ENCODE measurements at regions not wholly inside any gene's neighbourhood (a gene's known extent, or its start where the extent isn't known, plus 50 kb on each side); places are given as distances from the start of the nearest gene placed in this dataset.

- H3K36me3 ChIP-seq, result no peaks in the 10 kb centered on the region
- H3K9me3 ChIP-seq, result no peaks in the 10 kb centered on the region
- no peak for TF ChIP-seq CTCF (IDR thresholded peaks at IDR 0.05)
- TF ChIP-seq POLR2A (IDR thresholded peaks at IDR 0.05), result no peak
- no peak for TF ChIP-seq EP300 (IDR thresholded peaks at IDR 0.05)
- WGBS, 2 donors, result 89 to 90% methylated on average over 5 of the region's 5 CpGs
- no peak overlapping the region for H3K4me3 ChIP-seq
- H3K4me1 ChIP-seq, result no peaks in the 10 kb centered on the region
- DNase-seq (ENCODE audit: low spot score in 2 of 2), result no peak
- no peak overlapping the region for H3K27ac ChIP-seq
- H3K27me3 ChIP-seq, result no peaks in the 10 kb centered on the region
Observed at GRCh38 chr6:147077251-147077650, 127.0 kb upstream of the STXBP5 start.

GRCh38 chr6:147078106-147078505, 126.1 kb upstream of the STXBP5 start:
- no peak overlapping the region for H3K4me3 ChIP-seq
- H3K27ac ChIP-seq, result no peak overlapping the region
- WGBS, 2 donors, result 36 to 38% methylated on average over 2 of the region's 2 CpGs
- H3K36me3 ChIP-seq, result no peaks in the 10 kb centered on the region
- no peaks in the 10 kb centered on the region for H3K9me3 ChIP-seq
- H3K27me3 ChIP-seq, result no peaks in the 10 kb centered on the region
- DNase-seq (ENCODE audit: low spot score in 2 of 2), result no peak
- no peaks in the 10 kb centered on the region for H3K4me1 ChIP-seq
- no peak for TF ChIP-seq EP300 (IDR thresholded peaks at IDR 0.05)
- TF ChIP-seq CTCF (IDR thresholded peaks at IDR 0.05), result no peak
- TF ChIP-seq POLR2A (IDR thresholded peaks at IDR 0.05), result no peak

GRCh38 chr6:147078602-147079001, 125.6 kb upstream of the STXBP5 start:
- Histone ChIP-seq H3K27me3 (no peaks in the 10 kb centered on the region), H3K9me3 (no peaks in the 10 kb centered on the region), H3K4me3 (no peak overlapping the region), H3K27ac (no peak overlapping the region), H3K4me1 (no peaks in the 10 kb centered on the region), H3K36me3 (no peaks in the 10 kb centered on the region)
- TF ChIP-seq EP300 (IDR thresholded peaks at IDR 0.05) (no peak), POLR2A (IDR thresholded peaks at IDR 0.05) (no peak), CTCF (IDR thresholded peaks at IDR 0.05) (no peak)
- no peak for DNase-seq (ENCODE audit: low spot score in 2 of 2)
- WGBS, 2 donors, result 77 to 80% methylated on average over 2 of the region's 2 CpGs

- Histone ChIP-seq H3K9me3 (no peaks in the 10 kb centered on the region), H3K27me3 (no peaks in the 10 kb centered on the region), H3K36me3 (no peaks in the 10 kb centered on the region), H3K27ac (no peak overlapping the region), H3K4me3 (no peak overlapping the region), H3K4me1 (no peaks in the 10 kb centered on the region)
- 90 to 94% methylated on average over 4 of the region's 4 CpGs for WGBS, 2 donors
- TF ChIP-seq POLR2A (IDR thresholded peaks at IDR 0.05) (no peak), CTCF (IDR thresholded peaks at IDR 0.05) (no peak), EP300 (IDR thresholded peaks at IDR 0.05) (no peak)
- no peak for DNase-seq (ENCODE audit: low spot score in 2 of 2)
Observed at GRCh38 chr6:147080225-147080624, 124.0 kb upstream of the STXBP5 start.

- H3K4me1 ChIP-seq, result no peaks in the 10 kb centered on the region
- H3K27me3 ChIP-seq, result no peaks in the 10 kb centered on the region
- no peak overlapping the region for H3K27ac ChIP-seq
- no peaks in the 10 kb centered on the region for H3K36me3 ChIP-seq
- no peak overlapping the region for H3K4me3 ChIP-seq
- H3K9me3 ChIP-seq, result no peaks in the 10 kb centered on the region
- TF ChIP-seq EP300 (IDR thresholded peaks at IDR 0.05) (no peak), CTCF (IDR thresholded peaks at IDR 0.05) (no peak), POLR2A (IDR thresholded peaks at IDR 0.05) (no peak)
- no peak for DNase-seq (ENCODE audit: low spot score in 2 of 2)
- WGBS, 2 donors, result 47 to 53% methylated on average over 3 of the region's 3 CpGs
Observed at GRCh38 chr6:147081076-147081609, 123.1 kb upstream of the STXBP5 start.
